AG10803 (cell line): ENCODE measurements at regions not wholly inside any gene's neighbourhood (a gene's known extent, or its start where the extent isn't known, plus 50 kb on each side); places are given as distances from the start of the nearest gene placed in this dataset.

Experiments used
- DNase-seq: peaks from one replicate; pipeline ENCODE4 v3.0.0; 2010; ENCODE audit warnings: low read depth
- H3K4me3 ChIP-seq: 2 replicates; pipeline ENCODE4 v1.5.1; 2011; ENCODE audit warnings: mild to moderate bottlenecking, low read length, control low read depth
- TF ChIP-seq, protein P1 (sequence below): conservative IDR thresholded peaks from 2 replicates; pipeline ENCODE4 v1.5.1; 2011; ENCODE audit warnings: mild to moderate bottlenecking, low read length, control low read depth, inconsistent platforms

DNA sequence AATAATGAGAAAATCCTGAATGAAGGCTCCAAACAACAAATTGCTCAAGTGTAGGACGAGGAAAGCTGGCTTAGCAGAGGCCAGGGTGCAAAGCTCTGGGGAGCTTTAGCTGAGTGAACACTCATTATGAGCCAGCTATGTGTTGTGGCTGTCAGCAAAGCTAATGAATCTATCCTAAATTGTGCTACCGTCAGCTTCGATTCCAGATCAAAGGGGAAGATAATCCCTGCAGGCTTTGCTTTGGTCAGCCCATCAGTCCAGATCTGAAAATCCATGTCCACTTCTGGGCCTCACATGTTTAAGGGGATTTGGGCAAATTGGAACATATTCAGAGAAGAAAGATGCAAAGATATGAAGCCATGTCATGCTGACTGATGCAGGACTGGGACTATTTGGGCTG lies 180.9 kb upstream of the ZBED5 start:
- no peak overlapping the region for H3K4me3 ChIP-seq
- TF ChIP-seq, protein P1, sequence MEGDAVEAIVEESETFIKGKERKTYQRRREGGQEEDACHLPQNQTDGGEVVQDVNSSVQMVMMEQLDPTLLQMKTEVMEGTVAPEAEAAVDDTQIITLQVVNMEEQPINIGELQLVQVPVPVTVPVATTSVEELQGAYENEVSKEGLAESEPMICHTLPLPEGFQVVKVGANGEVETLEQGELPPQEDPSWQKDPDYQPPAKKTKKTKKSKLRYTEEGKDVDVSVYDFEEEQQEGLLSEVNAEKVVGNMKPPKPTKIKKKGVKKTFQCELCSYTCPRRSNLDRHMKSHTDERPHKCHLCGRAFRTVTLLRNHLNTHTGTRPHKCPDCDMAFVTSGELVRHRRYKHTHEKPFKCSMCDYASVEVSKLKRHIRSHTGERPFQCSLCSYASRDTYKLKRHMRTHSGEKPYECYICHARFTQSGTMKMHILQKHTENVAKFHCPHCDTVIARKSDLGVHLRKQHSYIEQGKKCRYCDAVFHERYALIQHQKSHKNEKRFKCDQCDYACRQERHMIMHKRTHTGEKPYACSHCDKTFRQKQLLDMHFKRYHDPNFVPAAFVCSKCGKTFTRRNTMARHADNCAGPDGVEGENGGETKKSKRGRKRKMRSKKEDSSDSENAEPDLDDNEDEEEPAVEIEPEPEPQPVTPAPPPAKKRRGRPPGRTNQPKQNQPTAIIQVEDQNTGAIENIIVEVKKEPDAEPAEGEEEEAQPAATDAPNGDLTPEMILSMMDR = no peak
- no peak for DNase-seq

DNA sequence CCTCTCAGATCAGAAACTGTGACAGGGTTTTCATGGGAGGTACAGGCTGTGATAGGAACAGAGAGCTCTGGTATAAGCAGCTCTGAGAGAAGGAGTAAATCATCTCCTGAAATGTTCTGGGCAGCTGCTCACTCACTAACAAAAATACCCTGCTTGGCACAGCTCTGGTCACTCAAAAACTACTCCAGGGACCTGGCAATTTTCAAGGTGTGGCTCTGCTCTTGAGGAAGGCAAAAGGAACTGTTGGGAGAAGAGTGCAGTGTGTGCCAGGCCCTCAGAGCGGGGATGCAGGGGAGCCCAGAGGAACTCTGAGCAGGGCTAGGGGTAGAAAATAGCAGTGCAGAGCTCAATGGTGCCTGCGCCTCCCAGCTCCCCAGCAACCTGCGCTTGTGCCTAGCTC lies 180.5 kb upstream of the ZBED5 start:
- no peak overlapping the region for H3K4me3 ChIP-seq
- no peak for DNase-seq
- TF ChIP-seq, protein P1 = no peak

DNA sequence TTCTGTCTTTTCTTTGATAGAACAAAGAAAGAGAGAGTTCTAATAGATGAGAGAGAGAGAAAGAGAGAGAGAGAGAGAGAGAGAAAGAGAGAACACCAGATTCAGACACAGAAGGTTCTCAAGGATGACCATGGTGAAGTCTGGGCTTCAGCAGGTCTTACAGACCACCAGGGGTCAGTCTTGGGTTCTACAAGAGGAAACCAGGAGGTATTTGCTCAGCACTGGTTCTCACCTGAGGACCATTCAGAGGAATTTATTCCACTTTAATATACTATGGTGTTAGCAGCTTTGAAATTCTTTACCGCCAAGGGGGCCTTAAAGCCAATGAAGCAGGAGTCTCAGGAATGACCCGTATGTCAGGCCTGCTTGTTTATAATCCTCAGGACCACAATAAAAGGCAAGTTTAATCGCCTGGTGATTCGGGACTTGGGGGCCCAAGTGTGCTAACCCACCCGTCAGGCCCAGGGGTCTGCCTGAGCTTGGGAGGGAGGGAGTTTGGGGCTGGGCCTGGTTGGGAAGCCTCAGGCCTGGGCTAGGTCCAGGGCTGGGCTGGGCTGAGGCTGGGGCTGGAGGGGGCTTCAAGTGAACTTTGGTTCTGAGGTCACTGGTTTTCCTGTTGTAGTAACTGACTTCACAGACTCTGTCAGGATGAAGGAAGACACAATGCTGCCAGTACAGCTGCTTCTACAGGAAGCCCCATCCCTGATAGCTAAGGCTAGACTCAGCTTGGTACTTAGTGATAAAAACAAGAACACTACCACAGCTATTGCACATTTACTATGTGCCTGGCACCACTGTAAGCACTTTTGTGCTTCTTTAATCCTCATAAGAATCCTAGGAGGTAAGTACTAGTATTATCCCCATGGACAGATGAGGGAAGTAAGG lies 179.2 kb upstream of the ZBED5 start:
- TF ChIP-seq, protein P1 = peak; percentile 67
- no peak overlapping the region for H3K4me3 ChIP-seq
- DNase-seq = peak; percentile 59

DNA sequence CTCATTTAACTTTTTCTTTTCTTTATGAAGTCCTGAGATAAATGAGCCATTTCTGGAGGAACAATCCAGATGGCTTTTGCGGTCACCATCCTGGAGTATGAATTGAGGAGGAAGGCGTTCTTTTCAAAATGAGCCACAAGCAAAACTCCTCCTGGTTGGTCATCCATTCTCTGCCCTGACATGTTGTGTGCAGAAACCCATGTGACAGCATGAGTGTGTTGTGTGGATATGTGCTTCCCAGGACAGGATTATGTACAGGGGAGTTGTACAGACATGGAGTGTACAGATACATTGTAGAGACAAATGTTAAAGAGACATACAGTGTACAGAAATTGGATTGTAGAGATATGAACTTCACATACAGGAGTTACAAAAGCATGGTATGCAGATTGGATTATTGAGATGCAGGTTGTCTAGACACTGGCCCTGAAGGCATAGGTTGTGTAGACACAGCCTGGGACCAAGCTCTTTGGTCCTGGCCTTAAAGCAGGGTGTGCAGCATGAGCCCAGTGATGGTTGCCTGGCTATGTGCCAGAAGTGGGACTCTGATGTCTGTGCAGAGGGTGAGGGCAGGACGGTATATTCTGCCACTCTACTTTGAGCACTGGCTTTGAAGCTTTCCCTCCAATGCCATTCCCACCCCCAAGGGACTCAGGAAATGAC lies 178.5 kb upstream of the ZBED5 start:
- H3K4me3 ChIP-seq = no peak overlapping the region
- TF ChIP-seq, protein P1 = no peak
- no peak for DNase-seq

DNA sequence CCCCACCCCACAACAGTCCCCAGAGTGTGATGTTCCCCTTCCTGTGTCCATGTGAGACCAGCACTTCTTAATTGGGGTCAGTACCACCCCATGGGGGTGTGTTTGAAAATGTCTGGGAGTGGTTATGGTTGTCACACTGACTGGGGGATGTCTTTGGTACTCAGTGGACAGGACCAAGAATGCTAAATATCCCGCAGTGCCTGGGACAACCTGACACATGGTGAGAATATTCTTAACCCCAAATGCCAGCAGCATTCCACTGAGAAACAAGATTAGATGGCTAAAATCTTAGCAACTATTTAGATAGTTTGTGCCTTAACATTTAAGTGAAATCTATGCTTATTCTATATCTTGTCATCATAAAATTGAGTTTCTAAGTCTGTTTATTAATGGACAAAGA lies 177.5 kb upstream of the ZBED5 start:
- H3K4me3 ChIP-seq = no peak overlapping the region
- no peak for DNase-seq
- TF ChIP-seq, protein P1 = no peak

DNA sequence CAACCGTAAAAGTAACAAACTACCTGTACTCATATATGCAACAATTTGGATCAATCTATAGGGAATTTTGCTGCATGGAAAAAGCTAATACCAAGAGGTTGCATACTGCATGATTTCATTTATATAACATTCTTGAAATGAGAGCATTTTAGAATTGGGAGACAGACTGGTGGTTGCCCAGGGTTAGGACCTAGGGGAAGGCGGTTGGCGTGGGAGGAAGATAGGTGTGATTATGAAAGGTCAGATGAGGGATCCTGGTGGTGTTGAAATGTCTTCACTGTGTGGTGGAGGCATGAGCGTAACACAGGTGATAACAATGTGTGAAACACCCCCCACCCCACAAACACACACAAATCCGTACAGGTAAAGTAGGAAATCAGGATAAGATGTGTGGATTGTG lies 176.6 kb upstream of the ZBED5 start:
- H3K4me3 ChIP-seq = no peak overlapping the region
- TF ChIP-seq, protein P1 = no peak
- DNase-seq = no peak

DNA sequence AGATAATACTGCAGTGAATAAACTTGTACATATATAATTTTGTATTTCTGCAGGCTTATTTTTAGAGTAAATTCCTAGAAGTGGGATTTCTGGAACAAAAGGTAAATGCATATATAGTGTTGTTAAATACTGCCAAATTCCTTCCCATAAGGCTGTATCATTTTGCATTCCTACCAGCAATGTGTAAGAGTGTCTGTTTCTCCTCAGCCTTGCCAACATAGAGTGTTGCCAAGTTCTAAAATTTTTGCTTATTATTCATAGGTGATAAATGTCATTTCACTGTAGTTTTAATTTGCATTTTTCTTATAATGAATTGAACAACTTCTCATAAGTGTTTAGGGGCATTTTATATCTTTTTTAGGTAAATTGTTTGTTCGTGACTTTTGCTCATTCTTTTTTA lies 174.2 kb upstream of the ZBED5 start:
- no peak for DNase-seq
- TF ChIP-seq, protein P1 = no peak
- no peak overlapping the region for H3K4me3 ChIP-seq
